ENCODE measurements at regions not wholly inside any gene's neighbourhood (a gene's known extent, or its start where the extent isn't known, plus 50 kb on each side); places are given as distances from the start of the nearest gene placed in this dataset.

DNA sequence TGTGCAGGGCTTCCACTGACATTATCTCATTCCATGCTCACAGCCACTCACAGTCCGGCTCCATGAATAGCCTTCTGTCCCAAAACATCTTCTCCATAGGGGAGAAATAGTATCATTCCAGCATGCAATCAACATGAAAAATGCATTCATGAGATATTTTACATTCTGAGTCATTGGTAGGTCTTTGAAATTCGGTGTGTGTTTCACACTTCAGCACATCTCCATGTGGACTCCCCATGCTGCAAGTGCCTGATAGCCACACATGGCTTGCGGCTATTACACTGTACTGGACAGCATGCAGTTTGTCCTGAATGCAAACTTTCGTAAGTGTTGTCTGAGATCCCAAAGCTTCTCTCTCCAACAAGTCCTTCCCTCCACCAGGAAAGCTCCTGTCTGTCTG is 449.3 kb downstream of the MED13L start:
- TF ChIP-seq, protein P1, sequence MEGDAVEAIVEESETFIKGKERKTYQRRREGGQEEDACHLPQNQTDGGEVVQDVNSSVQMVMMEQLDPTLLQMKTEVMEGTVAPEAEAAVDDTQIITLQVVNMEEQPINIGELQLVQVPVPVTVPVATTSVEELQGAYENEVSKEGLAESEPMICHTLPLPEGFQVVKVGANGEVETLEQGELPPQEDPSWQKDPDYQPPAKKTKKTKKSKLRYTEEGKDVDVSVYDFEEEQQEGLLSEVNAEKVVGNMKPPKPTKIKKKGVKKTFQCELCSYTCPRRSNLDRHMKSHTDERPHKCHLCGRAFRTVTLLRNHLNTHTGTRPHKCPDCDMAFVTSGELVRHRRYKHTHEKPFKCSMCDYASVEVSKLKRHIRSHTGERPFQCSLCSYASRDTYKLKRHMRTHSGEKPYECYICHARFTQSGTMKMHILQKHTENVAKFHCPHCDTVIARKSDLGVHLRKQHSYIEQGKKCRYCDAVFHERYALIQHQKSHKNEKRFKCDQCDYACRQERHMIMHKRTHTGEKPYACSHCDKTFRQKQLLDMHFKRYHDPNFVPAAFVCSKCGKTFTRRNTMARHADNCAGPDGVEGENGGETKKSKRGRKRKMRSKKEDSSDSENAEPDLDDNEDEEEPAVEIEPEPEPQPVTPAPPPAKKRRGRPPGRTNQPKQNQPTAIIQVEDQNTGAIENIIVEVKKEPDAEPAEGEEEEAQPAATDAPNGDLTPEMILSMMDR (IDR thresholded peaks at IDR 0.05), result no peak
- no peak for TF ChIP-seq EZH2phosphoT487 (IDR thresholded peaks at IDR 0.05)
